Stimulated activated CD4-positive, alpha-beta T cell treated with anti-CD3 and anti-CD28 coated beads, Interleukin-15, amount 100 ng/mL, for 48 hours (primary cell): ENCODE measurements at regions not wholly inside any gene's neighbourhood (a gene's known extent, or its start where the extent isn't known, plus 50 kb on each side); places are given as distances from the start of the nearest gene placed in this dataset.

Experiments
- DNase-seq, 2 donors: peaks; one replicate each; pipeline ENCODE4 v3.0.0-alpha.2; 2020; ENCODE audit warnings: low read depth in 2 of 2

- DNase-seq, result no peak
Observed at GRCh38 chr6:10305790-10306415, 109.0 kb downstream of the TFAP2A start.

- no peak for DNase-seq
Observed at GRCh38 chr6:10303608-10304506, 111.0 kb downstream of the TFAP2A start.

- DNase-seq, result no peak
Observed at GRCh38 chr6:10302566-10303235, 112.2 kb downstream of the TFAP2A start.

GRCh38 chr6:10300071-10300470 lies 114.8 kb downstream of the TFAP2A start:
- no peak for DNase-seq

GRCh38 chr6:10297832-10298231 lies 117.0 kb downstream of the TFAP2A start:
- no peak for DNase-seq

GRCh38 chr6:10278746-10279145 lies 136.1 kb downstream of the TFAP2A start:
- DNase-seq, result no peak

- no peak for DNase-seq
Observed at GRCh38 chr6:10276660-10277287, 138.1 kb downstream of the TFAP2A start.

GRCh38 chr6:10276106-10276505 lies 138.8 kb downstream of the TFAP2A start:
- DNase-seq, result no peak

- no peak for DNase-seq
Observed at GRCh38 chr6:10272591-10272990, 142.3 kb downstream of the TFAP2A start.

GRCh38 chr6:10271982-10272381 lies 142.9 kb downstream of the TFAP2A start:
- no peak for DNase-seq

GRCh38 chr6:10269814-10270472 lies 144.9 kb downstream of the TFAP2A start:
- no peak for DNase-seq

- DNase-seq, result no peak
Observed at GRCh38 chr6:10268611-10269310, 146.1 kb downstream of the TFAP2A start.

DNA sequence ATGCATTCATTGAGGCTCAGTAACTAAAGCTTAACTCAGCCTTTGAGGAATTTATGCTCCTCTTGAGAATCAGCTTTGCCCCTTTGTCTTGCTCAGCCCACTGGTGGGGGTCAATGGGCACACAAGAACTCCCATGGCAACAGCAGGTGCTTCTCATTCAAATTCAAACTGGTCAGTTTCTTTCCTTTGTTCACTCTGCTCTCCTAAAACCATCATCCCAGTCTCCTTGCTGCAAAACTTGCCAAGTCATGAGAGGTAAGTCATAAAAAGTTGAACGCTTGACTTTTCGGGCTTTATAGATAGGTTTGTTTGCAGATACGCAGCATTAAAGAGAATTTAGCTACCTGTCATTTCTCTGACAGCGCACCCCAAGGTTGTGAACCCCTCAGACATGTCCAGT lies 146.8 kb downstream of the TFAP2A start:
- DNase-seq, result no peak

DNA sequence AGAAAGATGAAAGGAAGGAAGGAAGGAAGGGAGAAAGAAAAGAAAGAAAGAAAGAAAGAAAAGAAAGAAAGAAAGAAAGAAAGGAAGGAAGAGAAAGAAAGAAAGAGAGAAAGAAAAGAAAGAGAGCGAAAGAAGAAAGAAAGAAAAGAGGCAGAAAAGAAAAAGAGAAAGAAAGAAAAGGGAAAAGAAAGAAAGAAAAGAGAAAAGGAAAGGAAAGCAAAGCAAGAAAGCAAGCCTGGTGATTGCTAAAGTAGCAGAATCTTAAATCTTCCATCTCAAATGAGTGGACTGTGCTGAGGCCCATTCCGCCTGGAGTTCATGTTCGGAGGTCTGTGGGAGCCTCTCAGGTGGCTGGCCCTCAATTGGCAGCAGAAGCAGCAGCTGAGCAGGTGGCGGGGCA lies 148.4 kb downstream of the TFAP2A start:
- DNase-seq, result no peak

- DNase-seq, result no peak
Observed at GRCh38 chr6:10266061-10266460, 148.8 kb downstream of the TFAP2A start.

GRCh38 chr6:10262505-10262904 lies 152.4 kb downstream of the TFAP2A start:
- no peak for DNase-seq

- no peak for DNase-seq
Observed at GRCh38 chr6:10259671-10260070, 155.2 kb downstream of the TFAP2A start.

GRCh38 chr6:10258341-10258740 lies 156.5 kb downstream of the TFAP2A start:
- DNase-seq, result no peak

GRCh38 chr6:10256113-10256690 lies 158.7 kb downstream of the TFAP2A start:
- DNase-seq, result no peak

DNA sequence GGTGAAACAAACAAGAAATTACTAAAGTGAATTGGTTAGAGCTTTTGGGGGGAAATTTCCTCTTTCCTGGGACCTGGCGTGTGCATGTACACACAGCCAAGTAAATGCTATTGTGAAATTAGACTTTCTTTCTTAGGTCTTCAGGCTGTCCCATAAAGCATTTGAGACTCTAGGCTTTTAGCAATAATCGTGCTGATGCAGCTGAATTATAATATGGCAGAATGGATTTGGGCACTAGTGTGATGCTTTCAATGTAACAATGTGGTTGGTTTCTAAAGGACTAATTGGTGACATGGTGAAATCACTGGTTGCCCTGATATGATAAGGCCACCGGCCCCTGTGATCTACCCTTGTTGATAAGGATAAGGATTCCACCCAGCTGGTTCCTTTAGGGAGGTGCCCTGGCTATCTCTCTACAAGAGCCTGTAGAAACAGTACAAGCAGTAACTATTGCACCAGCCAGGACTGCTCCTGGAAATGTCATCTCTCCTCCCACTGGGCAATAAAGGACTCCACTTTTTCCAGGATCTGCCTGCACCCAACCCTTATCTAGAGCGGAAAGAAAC lies 164.1 kb downstream of the TFAP2A start:
- DNase-seq, result no peak
